ENCODE measurements at regions not wholly inside any gene's neighbourhood (a gene's known extent, or its start where the extent isn't known, plus 50 kb on each side); places are given as distances from the start of the nearest gene placed in this dataset.
A peak's percentile ranks its signal among the peaks of the same experiment; 100 is the strongest.

DNA sequence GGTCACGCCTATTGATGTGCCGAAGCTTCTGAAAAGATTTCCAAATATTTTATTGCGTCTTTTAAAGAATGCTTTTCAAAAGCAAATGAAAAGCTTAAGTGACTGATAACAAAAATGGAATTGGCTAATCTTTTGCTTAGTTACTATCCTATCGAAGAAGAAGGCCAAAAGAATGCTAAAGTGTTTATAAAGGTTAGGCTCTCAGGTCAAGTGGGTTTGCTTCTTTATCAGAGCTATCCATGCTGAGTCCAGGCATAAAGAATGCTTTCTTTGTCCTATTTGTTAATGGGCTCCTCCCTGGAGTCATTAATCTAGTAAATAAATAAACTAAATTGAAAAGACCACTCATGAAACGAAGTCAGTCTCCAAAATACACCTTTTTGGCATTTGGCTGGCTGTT lies 133.4 kb upstream of the LYPLAL1 start:
- Histone ChIP-seq H3K9me3 (ENCODE audit: control insufficient read depth, low read length) (peaks cover 10% of the 10 kb centered on the region), H3K36me3 (ENCODE audit: control insufficient read depth, insufficient read depth, low read length) (no peaks in the 10 kb centered on the region), H3K27ac (ENCODE audit: low read depth, low read length, severe bottlenecking) (peak overlapping the region; percentile 80), H3K4me3 (ENCODE audit: extremely low read depth, insufficient read depth, low read length, poor library complexity, severe bottlenecking) (no peak overlapping the region), H3K4me1 (ENCODE audit: control insufficient read depth, insufficient read depth, low read length, poor library complexity, severe bottlenecking) (peaks cover 16% of the 10 kb centered on the region)
- 86 to 97% methylated on average over 3 to 4 of the region's 5 CpGs for WGBS, 2 experiments (ENCODE audit: insufficient coverage in 2 of 2)

DNA sequence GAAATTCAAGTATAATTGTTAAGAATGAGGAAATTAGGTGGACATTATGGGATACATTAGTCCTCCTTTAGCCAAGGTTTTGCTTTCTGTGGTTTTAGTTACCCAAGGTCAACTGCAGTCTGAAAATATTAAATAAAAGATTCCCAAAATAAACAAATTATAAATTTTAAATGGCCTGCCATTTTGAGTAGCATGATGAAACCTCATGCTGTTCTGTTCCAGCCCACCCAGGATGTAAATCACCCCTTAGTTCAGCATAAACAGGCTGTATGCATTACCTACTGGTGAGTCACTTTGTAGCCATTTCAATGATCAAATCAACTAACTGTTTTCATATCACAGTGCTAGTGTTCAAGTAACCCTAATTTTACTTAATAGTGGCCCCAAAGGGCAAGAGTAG lies 132.5 kb upstream of the LYPLAL1 start:
- H3K27ac ChIP-seq (ENCODE audit: low read depth, low read length, severe bottlenecking): peak overlapping the region; percentile 80
- peaks cover 16% of the 10 kb centered on the region for H3K4me1 ChIP-seq (ENCODE audit: control insufficient read depth, insufficient read depth, low read length, poor library complexity, severe bottlenecking)
- no peaks in the 10 kb centered on the region for H3K36me3 ChIP-seq (ENCODE audit: control insufficient read depth, insufficient read depth, low read length)
- no peak overlapping the region for H3K4me3 ChIP-seq (ENCODE audit: extremely low read depth, insufficient read depth, low read length, poor library complexity, severe bottlenecking)
- peaks cover 10% of the 10 kb centered on the region for H3K9me3 ChIP-seq (ENCODE audit: control insufficient read depth, low read length)

DNA sequence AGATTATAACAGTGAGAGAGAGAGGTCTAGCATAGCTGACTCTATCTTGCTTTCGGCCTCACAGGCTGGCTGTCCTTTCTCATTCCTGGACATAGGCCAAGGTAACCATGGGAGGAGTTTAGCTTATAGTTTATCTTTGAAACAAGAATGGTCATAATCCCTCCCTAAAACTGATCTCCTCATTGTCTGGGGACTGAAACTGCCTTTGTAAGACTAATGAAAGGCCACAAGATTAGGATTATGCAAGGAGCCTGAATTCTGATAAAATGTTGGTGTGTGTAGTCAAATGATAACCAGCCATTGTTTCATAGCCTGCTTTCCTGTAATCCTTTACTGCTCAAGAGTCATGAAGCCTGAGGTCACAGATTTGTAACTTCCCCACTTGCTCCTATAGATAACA lies 131.9 kb upstream of the LYPLAL1 start:
- no peak overlapping the region for H3K27ac ChIP-seq (ENCODE audit: low read depth, low read length, severe bottlenecking)
- no peak overlapping the region for H3K4me3 ChIP-seq (ENCODE audit: extremely low read depth, insufficient read depth, low read length, poor library complexity, severe bottlenecking)
- peaks cover 16% of the 10 kb centered on the region for H3K4me1 ChIP-seq (ENCODE audit: control insufficient read depth, insufficient read depth, low read length, poor library complexity, severe bottlenecking)
- H3K36me3 ChIP-seq (ENCODE audit: control insufficient read depth, insufficient read depth, low read length): no peaks in the 10 kb centered on the region
- WGBS, 2 experiments (ENCODE audit: insufficient coverage in 2 of 2): 100% methylated on average over 1 of the region's 1 CpG; no CpG with 5 or more reads in 1 of the 2 experiments
- H3K9me3 ChIP-seq (ENCODE audit: control insufficient read depth, low read length): peaks cover 10% of the 10 kb centered on the region

DNA sequence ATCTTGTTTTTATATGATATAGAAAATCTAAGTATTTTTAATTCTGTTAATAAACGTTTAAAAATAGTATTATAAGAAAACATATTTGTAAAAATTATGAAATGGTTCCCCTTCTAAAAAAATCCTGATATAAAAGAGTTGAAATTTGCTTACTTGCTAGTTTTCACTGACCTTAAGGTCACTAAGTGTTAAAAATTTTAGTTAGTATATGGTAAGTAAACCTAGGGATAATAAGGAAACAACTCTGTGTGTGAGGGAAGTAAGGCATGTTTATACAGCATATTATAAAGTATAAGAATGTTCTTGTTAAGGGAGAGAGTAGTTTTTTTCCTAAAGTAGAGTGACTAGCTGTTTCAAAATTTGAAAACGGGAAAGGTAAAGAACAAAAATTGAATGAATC lies 130.9 kb upstream of the LYPLAL1 start:
- Histone ChIP-seq H3K9me3 (ENCODE audit: control insufficient read depth, low read length) (peaks cover 10% of the 10 kb centered on the region), H3K4me3 (ENCODE audit: extremely low read depth, insufficient read depth, low read length, poor library complexity, severe bottlenecking) (no peak overlapping the region), H3K27ac (ENCODE audit: low read depth, low read length, severe bottlenecking) (no peak overlapping the region), H3K4me1 (ENCODE audit: control insufficient read depth, insufficient read depth, low read length, poor library complexity, severe bottlenecking) (peaks cover 16% of the 10 kb centered on the region), H3K36me3 (ENCODE audit: control insufficient read depth, insufficient read depth, low read length) (no peaks in the 10 kb centered on the region)
- WGBS, 2 experiments (ENCODE audit: insufficient coverage in 2 of 2): no CpG with 5 or more reads among the region's 2 CpGs

DNA sequence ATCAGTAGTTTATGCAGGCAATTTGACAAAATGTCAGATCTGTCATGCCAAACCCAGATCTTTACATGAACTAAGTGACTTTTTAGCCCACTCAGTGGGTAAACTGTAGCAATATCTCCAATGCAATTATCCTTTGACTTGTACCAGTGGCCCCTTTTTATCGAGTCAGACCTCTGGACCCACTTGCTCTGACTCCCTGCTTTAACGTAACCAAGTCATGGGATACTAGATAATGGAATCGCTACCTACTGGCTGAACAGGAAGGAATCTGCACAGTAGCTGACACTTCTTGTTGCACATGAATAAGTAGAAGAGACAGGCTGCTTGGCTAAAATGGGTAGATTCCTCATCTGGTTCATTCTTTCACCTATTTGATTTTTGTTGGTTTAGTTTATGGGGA lies 128.4 kb upstream of the LYPLAL1 start:
- no peak overlapping the region for H3K27ac ChIP-seq (ENCODE audit: low read depth, low read length, severe bottlenecking)
- peaks cover 10% of the 10 kb centered on the region for H3K9me3 ChIP-seq (ENCODE audit: control insufficient read depth, low read length)
- WGBS, 2 experiments (ENCODE audit: insufficient coverage in 2 of 2): 87 to 98% methylated on average over 2 to 3 of the region's 3 CpGs
- peaks cover 10% of the 10 kb centered on the region for H3K4me1 ChIP-seq (ENCODE audit: control insufficient read depth, insufficient read depth, low read length, poor library complexity, severe bottlenecking)
- H3K36me3 ChIP-seq (ENCODE audit: control insufficient read depth, insufficient read depth, low read length): no peaks in the 10 kb centered on the region
- no peak overlapping the region for H3K4me3 ChIP-seq (ENCODE audit: extremely low read depth, insufficient read depth, low read length, poor library complexity, severe bottlenecking)

DNA sequence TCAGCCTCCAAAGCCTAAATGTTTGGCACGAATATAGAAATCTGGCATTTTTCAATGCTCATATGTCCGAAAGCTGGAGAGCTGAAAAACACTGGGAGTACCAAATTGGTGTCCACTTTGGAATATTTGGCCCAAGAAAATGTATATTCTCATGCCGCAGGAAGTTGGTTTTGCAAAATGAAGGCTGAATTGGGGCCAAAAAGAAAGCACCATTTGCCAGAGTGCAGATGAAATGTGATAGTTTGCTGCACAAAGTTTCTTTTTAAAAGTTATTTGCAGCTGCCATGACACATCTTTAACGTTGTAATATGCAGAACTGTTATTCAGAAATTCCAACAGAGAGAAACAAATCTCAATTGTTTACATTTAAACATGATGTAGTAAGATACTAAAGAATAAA lies 124.2 kb upstream of the LYPLAL1 start:
- Histone ChIP-seq H3K4me3 (ENCODE audit: extremely low read depth, insufficient read depth, low read length, poor library complexity, severe bottlenecking) (no peak overlapping the region), H3K27ac (ENCODE audit: low read depth, low read length, severe bottlenecking) (no peak overlapping the region), H3K36me3 (ENCODE audit: control insufficient read depth, insufficient read depth, low read length) (no peaks in the 10 kb centered on the region), H3K9me3 (ENCODE audit: control insufficient read depth, low read length) (no peaks in the 10 kb centered on the region), H3K4me1 (ENCODE audit: control insufficient read depth, insufficient read depth, low read length, poor library complexity, severe bottlenecking) (no peaks in the 10 kb centered on the region)
- 91 to 100% methylated on average over 3 of the region's 4 CpGs for WGBS, 2 experiments (ENCODE audit: insufficient coverage in 2 of 2)

DNA sequence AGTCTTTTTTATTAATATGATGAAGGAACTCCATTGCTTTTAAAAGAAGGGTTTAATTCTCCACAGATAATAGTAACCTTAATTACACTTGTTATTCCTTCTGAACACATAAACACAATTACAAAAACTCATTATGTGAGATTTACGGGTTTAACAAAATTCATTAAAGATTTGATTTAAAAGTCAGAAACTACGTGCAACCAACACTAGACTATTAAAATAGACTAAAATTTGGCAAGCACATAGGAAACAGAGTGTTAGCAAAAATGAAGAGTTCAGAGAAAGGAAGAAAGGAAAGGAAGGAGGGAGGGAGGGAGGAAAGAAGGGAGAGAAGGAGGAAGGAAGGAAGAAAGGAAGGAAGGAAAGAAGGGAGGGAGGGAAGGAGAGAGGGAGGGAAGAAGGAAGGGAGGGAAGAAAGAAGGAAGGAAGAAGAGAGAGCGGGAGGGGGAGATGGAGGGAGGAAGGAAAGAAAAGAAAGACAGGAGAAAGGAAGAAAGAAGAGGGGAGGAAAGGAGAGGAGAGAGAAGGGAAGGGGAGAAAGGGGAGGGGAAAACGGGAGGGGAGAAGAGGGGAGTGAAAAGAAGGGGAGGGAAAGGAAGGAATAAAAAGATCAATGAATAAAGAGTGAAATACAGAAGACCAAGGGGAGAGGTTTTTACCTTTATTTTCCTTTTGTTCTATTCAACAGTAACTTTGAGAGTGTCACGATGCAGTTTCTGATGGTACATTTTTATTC lies 123.4 kb upstream of the LYPLAL1 start:
- Histone ChIP-seq H3K9me3 (ENCODE audit: control insufficient read depth, low read length) (no peaks in the 10 kb centered on the region), H3K4me1 (ENCODE audit: control insufficient read depth, insufficient read depth, low read length, poor library complexity, severe bottlenecking) (no peaks in the 10 kb centered on the region), H3K27ac (ENCODE audit: low read depth, low read length, severe bottlenecking) (no peak overlapping the region), H3K36me3 (ENCODE audit: control insufficient read depth, insufficient read depth, low read length) (no peaks in the 10 kb centered on the region), H3K4me3 (ENCODE audit: extremely low read depth, insufficient read depth, low read length, poor library complexity, severe bottlenecking) (no peak overlapping the region)
- WGBS, 2 experiments (ENCODE audit: insufficient coverage in 2 of 2): 66 to 81% methylated on average over 2 of the region's 5 CpGs

DNA sequence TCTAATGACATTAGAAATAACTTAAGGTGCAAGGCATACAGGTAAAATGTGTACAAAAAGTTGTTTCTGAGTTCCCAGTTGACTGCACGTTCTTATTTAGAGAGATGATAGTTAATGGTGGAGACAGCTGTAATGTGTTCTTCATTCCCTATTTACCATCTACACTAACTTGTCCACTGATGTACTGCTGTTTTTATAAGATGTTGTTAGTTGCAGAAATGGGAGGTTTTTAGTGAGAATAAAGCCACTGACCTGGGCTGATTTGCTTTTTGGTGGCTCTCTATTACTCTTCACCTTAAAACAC lies 122.9 kb upstream of the LYPLAL1 start:
- Histone ChIP-seq H3K4me1 (ENCODE audit: control insufficient read depth, insufficient read depth, low read length, poor library complexity, severe bottlenecking) (no peaks in the 10 kb centered on the region), H3K27ac (ENCODE audit: low read depth, low read length, severe bottlenecking) (no peak overlapping the region), H3K4me3 (ENCODE audit: extremely low read depth, insufficient read depth, low read length, poor library complexity, severe bottlenecking) (no peak overlapping the region), H3K9me3 (ENCODE audit: control insufficient read depth, low read length) (no peaks in the 10 kb centered on the region), H3K36me3 (ENCODE audit: control insufficient read depth, insufficient read depth, low read length) (no peaks in the 10 kb centered on the region)
- no CpG with 5 or more reads among the region's 1 CpG for WGBS, 2 experiments (ENCODE audit: insufficient coverage in 2 of 2)

DNA sequence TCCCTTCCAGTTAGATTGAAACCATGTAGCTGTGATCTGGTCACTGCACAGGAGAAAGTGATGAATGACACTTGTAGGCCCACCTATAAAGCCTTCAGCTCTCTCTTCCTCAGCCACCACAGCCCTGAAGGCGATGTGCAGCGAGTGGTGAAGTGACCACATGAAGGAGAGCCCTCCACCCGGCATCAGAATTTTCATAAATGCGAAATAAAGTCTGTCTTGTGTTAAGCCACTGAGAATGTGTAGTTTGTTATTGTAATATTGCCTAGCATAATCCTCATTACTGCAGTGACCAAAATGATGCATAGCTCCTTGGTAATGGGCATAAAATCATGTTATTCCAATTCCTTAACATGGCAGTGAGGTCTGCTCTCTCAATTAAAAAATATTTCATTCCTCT lies 122.1 kb upstream of the LYPLAL1 start:
- WGBS, 2 experiments (ENCODE audit: insufficient coverage in 2 of 2): no CpG with 5 or more reads among the region's 4 CpGs
- Histone ChIP-seq H3K36me3 (ENCODE audit: control insufficient read depth, insufficient read depth, low read length) (no peaks in the 10 kb centered on the region), H3K27ac (ENCODE audit: low read depth, low read length, severe bottlenecking) (no peak overlapping the region), H3K4me1 (ENCODE audit: control insufficient read depth, insufficient read depth, low read length, poor library complexity, severe bottlenecking) (no peaks in the 10 kb centered on the region), H3K4me3 (ENCODE audit: extremely low read depth, insufficient read depth, low read length, poor library complexity, severe bottlenecking) (no peak overlapping the region), H3K9me3 (ENCODE audit: control insufficient read depth, low read length) (no peaks in the 10 kb centered on the region)

DNA sequence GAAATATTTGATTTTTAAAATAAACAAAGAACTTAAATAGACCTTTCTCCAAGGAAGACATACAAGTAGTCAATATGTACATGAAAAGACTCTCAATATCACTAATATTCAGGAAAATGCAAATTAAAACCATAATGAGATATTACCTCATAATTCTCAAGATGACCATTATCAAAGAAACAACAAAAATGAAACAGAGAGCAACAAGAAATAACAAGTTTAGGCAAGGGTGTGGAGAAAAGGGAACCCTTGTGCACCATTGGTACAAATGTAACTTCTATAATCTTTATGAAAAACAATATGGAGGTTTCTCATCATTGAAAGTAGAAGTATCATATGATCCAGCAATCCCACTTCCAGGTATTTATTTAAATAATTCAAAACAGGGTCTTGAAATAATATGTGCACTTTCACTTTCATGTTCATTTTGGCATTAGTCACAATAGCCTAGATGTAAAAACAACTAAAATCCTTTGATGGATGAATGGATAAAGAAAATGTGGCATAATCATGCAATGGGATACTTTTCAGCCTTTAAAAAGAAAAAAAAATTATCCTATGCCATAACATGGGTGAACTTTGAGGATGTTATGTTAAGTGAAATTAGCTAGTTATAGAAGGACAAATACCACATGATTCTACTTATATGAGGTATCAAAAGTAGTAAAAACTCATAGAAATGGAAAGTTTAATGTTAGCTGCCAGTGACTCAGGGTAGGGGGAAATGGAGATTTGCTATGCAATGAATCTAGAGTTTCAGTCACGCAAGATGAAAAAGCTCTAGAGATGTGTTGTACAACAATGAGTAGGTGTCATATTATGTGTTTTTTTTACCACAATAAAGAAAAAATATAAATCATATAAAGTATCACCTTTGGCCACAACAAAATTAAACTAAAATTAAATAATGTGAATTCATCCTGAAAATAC lies 114.5 kb upstream of the LYPLAL1 start:
- no peak overlapping the region for H3K4me3 ChIP-seq (ENCODE audit: extremely low read depth, insufficient read depth, low read length, poor library complexity, severe bottlenecking)
- WGBS, 2 experiments (ENCODE audit: insufficient coverage in 2 of 2): 80% methylated on average over 1 of the region's 1 CpG; no CpG with 5 or more reads in 1 of the 2 experiments
- H3K4me1 ChIP-seq (ENCODE audit: control insufficient read depth, insufficient read depth, low read length, poor library complexity, severe bottlenecking): no peaks in the 10 kb centered on the region
- H3K9me3 ChIP-seq (ENCODE audit: control insufficient read depth, low read length): no peaks in the 10 kb centered on the region
- no peak overlapping the region for H3K27ac ChIP-seq (ENCODE audit: low read depth, low read length, severe bottlenecking)
- no peaks in the 10 kb centered on the region for H3K36me3 ChIP-seq (ENCODE audit: control insufficient read depth, insufficient read depth, low read length)

DNA sequence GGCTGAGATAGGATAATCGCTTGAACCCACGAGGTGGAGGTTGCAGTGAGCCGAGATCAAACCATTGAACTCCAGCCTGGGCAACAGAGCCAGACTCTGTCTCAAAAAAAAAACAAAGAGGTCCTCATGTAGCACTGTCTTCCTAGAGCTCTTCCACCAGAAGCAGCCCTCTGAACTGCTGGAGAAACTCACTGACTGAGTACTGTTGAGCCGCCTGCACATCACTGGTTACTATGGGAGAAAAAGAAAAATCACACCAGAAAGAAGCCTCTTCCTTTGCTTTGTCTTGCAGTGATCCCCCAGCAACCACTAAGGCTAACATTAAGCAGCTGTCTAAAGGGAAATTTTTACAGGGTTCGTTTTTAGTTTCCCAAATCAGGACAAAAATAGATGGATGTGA lies 112.9 kb upstream of the LYPLAL1 start:
- no peaks in the 10 kb centered on the region for H3K36me3 ChIP-seq (ENCODE audit: control insufficient read depth, insufficient read depth, low read length)
- no peaks in the 10 kb centered on the region for H3K9me3 ChIP-seq (ENCODE audit: control insufficient read depth, low read length)
- H3K4me3 ChIP-seq (ENCODE audit: extremely low read depth, insufficient read depth, low read length, poor library complexity, severe bottlenecking): no peak overlapping the region
- 70% methylated on average over 2 to 3 of the region's 5 CpGs for WGBS, 2 experiments (ENCODE audit: insufficient coverage in 2 of 2)
- H3K27ac ChIP-seq (ENCODE audit: low read depth, low read length, severe bottlenecking): no peak overlapping the region
- H3K4me1 ChIP-seq (ENCODE audit: control insufficient read depth, insufficient read depth, low read length, poor library complexity, severe bottlenecking): no peaks in the 10 kb centered on the region
